ENCODE measurements at regions not wholly inside any gene's neighbourhood (a gene's known extent, or its start where the extent isn't known, plus 50 kb on each side); places are given as distances from the start of the nearest gene placed in this dataset.
A peak's percentile ranks its signal among the peaks of the same experiment; 100 is the strongest.

GRCh38 chr12:78402366-78403134, 462.0 kb upstream of the SYT1 start:
- no peak for TF ChIP-seq NRF1 (IDR thresholded peaks at IDR 0.05; ENCODE audit: low read depth, low read length)
- TF ChIP-seq, protein P1, sequence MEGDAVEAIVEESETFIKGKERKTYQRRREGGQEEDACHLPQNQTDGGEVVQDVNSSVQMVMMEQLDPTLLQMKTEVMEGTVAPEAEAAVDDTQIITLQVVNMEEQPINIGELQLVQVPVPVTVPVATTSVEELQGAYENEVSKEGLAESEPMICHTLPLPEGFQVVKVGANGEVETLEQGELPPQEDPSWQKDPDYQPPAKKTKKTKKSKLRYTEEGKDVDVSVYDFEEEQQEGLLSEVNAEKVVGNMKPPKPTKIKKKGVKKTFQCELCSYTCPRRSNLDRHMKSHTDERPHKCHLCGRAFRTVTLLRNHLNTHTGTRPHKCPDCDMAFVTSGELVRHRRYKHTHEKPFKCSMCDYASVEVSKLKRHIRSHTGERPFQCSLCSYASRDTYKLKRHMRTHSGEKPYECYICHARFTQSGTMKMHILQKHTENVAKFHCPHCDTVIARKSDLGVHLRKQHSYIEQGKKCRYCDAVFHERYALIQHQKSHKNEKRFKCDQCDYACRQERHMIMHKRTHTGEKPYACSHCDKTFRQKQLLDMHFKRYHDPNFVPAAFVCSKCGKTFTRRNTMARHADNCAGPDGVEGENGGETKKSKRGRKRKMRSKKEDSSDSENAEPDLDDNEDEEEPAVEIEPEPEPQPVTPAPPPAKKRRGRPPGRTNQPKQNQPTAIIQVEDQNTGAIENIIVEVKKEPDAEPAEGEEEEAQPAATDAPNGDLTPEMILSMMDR (IDR thresholded peaks at IDR 0.05) = no peak
- no peak for TF ChIP-seq TEAD4 (IDR thresholded peaks at IDR 0.05; ENCODE audit: borderline replicate concordance, insufficient read depth)
- no peak for TF ChIP-seq POLR2AphosphoS5 (IDR thresholded peaks at IDR 0.05; ENCODE audit: low read depth, low read length)
- TF ChIP-seq EP300 (IDR thresholded peaks at IDR 0.05; ENCODE audit: borderline replicate concordance in 1 of 2, low read depth in 1 of 2, low read length in 1 of 2) = peak in 1 of 2 experiments; percentile 64; a peak in 1 of 4 replicates
- TF ChIP-seq MXI1 (IDR thresholded peaks at IDR 0.05; ENCODE audit: low read depth, low read length) = no peak
- no peak for TF ChIP-seq RAD21 (IDR thresholded peaks at IDR 0.05; ENCODE audit: low read length)
- TF ChIP-seq RFX5 (IDR thresholded peaks at IDR 0.05; ENCODE audit: low read length) = no peak
- TF ChIP-seq FOSL2 (IDR thresholded peaks at IDR 0.05; ENCODE audit: borderline replicate concordance, low read depth) = peak; percentile 12; the same call in 1 of the 2 replicates
- no peak for TF ChIP-seq REST (IDR thresholded peaks at IDR 0.05; ENCODE audit: low read depth, low read length)
- no peak for TF ChIP-seq FOXM1 (IDR thresholded peaks at IDR 0.05; ENCODE audit: low read depth)
